HEK293T (cell line): ENCODE measurements at regions not wholly inside any gene's neighbourhood (a gene's known extent, or its start where the extent isn't known, plus 50 kb on each side); places are given as distances from the start of the nearest gene placed in this dataset.

ENCODE experiments used
- CTBP1 ChIP-seq: fragments of 450-650 bp; IDR thresholded peaks from 2 replicates; pipeline ENCODE4 v1.6.1; 2016; ENCODE audit warnings: borderline replicate concordance
- ELF4 ChIP-seq: fragments of 450-650 bp; IDR thresholded peaks from 2 replicates; pipeline ENCODE4 v1.6.1; 2017; ENCODE audit warnings: antibody characterized with exemption
- FOXK2 ChIP-seq: fragments of 450-650 bp; IDR thresholded peaks from 2 replicates; pipeline ENCODE4 v1.6.1; 2016; ENCODE audit warnings: mild to moderate bottlenecking
- FOXM1 ChIP-seq: fragments of 450-650 bp; IDR thresholded peaks from 2 replicates; pipeline ENCODE4 v1.6.1; 2017; ENCODE audit warnings: mild to moderate bottlenecking, borderline replicate concordance
- HDGF ChIP-seq: fragments of 450-650 bp; IDR thresholded peaks from 2 replicates; pipeline ENCODE4 v1.6.1; 2017; ENCODE audit warnings: antibody characterized with exemption, borderline replicate concordance
- L3MBTL2 ChIP-seq: fragments of 450-650 bp; conservative IDR thresholded peaks from 2 replicates; pipeline ENCODE4 v1.6.1; 2016; ENCODE audit warnings: mild to moderate bottlenecking
- LEF1 ChIP-seq: fragments of 450-650 bp; IDR thresholded peaks from 2 replicates; pipeline ENCODE4 v1.6.1; 2017; ENCODE audit warnings: mild to moderate bottlenecking, borderline replicate concordance
- SP1 ChIP-seq: fragments of 450-650 bp; IDR thresholded peaks from 2 replicates; pipeline ENCODE4 v1.6.1; 2017

- TF ChIP-seq FOXM1 (no peak), ELF4 (no peak), SP1 (no peak), CTBP1 (no peak), L3MBTL2 (no peak), LEF1 (no peak), HDGF (no peak), FOXK2 (no peak)
Observed at GRCh38 chr2:107078584-107078983, 192.6 kb upstream of the ST6GAL2 start.
